ENCODE measurements at regions not wholly inside any gene's neighbourhood (a gene's known extent, or its start where the extent isn't known, plus 50 kb on each side); places are given as distances from the start of the nearest gene placed in this dataset.

GRCh38 chr11:24321229-24321628 is 175.6 kb upstream of the LUZP2 start:
- Histone ChIP-seq H3K9me1 (ENCODE audit: control insufficient read depth, extremely low read depth, insufficient read depth, low read length) (no peaks in the 10 kb centered on the region), H3K27ac (ENCODE audit: control insufficient read depth, insufficient read depth, low read length) (no peak overlapping the region), H3K36me3 (ENCODE audit: control insufficient read depth in 2 of 2, extremely low read depth in 1 of 2, insufficient read depth in 2 of 2, low read length in 2 of 2) (no peaks in the 10 kb centered on the region), H2AFZ (ENCODE audit: control insufficient read depth, low read length) (no peak overlapping the region), H3K27me3 (ENCODE audit: control insufficient read depth, extremely low read depth, insufficient read depth, low read length) (no peaks in the 10 kb centered on the region), H3K9ac (ENCODE audit: control insufficient read depth, extremely low read depth, insufficient read depth, low read length) (no peak overlapping the region), H3K79me2 (ENCODE audit: control insufficient read depth, insufficient read depth, low read length) (no peaks in the 10 kb centered on the region), H3K9me3 (ENCODE audit: control insufficient read depth, low read depth, low read length) (no peaks in the 10 kb centered on the region), H3K4me2 (ENCODE audit: control insufficient read depth, extremely low read depth, insufficient read depth, low read depth, low read length) (no peak overlapping the region), H3K4me1 (ENCODE audit: control insufficient read depth, extremely low read depth, insufficient read depth, low read length) (no peaks in the 10 kb centered on the region), H4K20me1 (ENCODE audit: control insufficient read depth, extremely low read depth, insufficient read depth, low read length) (no peaks in the 10 kb centered on the region), H3K4me3 (ENCODE audit: control insufficient read depth in 2 of 3, extremely low read depth in 1 of 3, insufficient read depth in 2 of 3, low read depth in 1 of 3, low read length in 3 of 3) (no peak overlapping the region)
- FAIRE-seq, result no peak
- no peak for DNase-seq (ENCODE audit: low read depth, low spot score)
- no peak for TF ChIP-seq CTCF (optimal IDR thresholded peaks at IDR 0.05 in 1 of 3, IDR thresholded peaks at IDR 0.05 in 1 of 3, conservative IDR thresholded peaks at IDR 0.05 in 1 of 3; ENCODE audit: extremely low read depth in 1 of 3, insufficient read depth in 2 of 3, low read length in 3 of 3)
- TF ChIP-seq EZH2 (IDR thresholded peaks at IDR 0.05; ENCODE audit: low read length), result no peak
- dilution Hi-C loops (cut with MboI; ENCODE audit: extremely low pct_ligation_motif_present, low sequenced_read_pairs), result no loop called here

GRCh38 chr11:24324211-24324610 is 172.6 kb upstream of the LUZP2 start:
- DNase-seq (ENCODE audit: low read depth, low spot score), result no peak
- Histone ChIP-seq H3K36me3 (ENCODE audit: control insufficient read depth in 2 of 2, extremely low read depth in 1 of 2, insufficient read depth in 2 of 2, low read length in 2 of 2) (no peaks in the 10 kb centered on the region), H3K4me1 (ENCODE audit: control insufficient read depth, extremely low read depth, insufficient read depth, low read length) (no peaks in the 10 kb centered on the region), H3K9me1 (ENCODE audit: control insufficient read depth, extremely low read depth, insufficient read depth, low read length) (no peaks in the 10 kb centered on the region), H3K4me2 (ENCODE audit: control insufficient read depth, extremely low read depth, insufficient read depth, low read depth, low read length) (no peak overlapping the region), H3K4me3 (ENCODE audit: control insufficient read depth in 2 of 3, extremely low read depth in 1 of 3, insufficient read depth in 2 of 3, low read depth in 1 of 3, low read length in 3 of 3) (no peak overlapping the region), H3K79me2 (ENCODE audit: control insufficient read depth, insufficient read depth, low read length) (no peaks in the 10 kb centered on the region), H4K20me1 (ENCODE audit: control insufficient read depth, extremely low read depth, insufficient read depth, low read length) (no peaks in the 10 kb centered on the region), H3K27ac (ENCODE audit: control insufficient read depth, insufficient read depth, low read length) (no peak overlapping the region), H2AFZ (ENCODE audit: control insufficient read depth, low read length) (no peak overlapping the region), H3K27me3 (ENCODE audit: control insufficient read depth, extremely low read depth, insufficient read depth, low read length) (no peaks in the 10 kb centered on the region), H3K9me3 (ENCODE audit: control insufficient read depth, low read depth, low read length) (no peaks in the 10 kb centered on the region), H3K9ac (ENCODE audit: control insufficient read depth, extremely low read depth, insufficient read depth, low read length) (no peak overlapping the region)
- dilution Hi-C loops (cut with MboI; ENCODE audit: extremely low pct_ligation_motif_present, low sequenced_read_pairs), result no loop called here
- no peak for FAIRE-seq
- TF ChIP-seq EZH2 (IDR thresholded peaks at IDR 0.05; ENCODE audit: low read length) (no peak), CTCF (optimal IDR thresholded peaks at IDR 0.05 in 1 of 3, IDR thresholded peaks at IDR 0.05 in 1 of 3, conservative IDR thresholded peaks at IDR 0.05 in 1 of 3; ENCODE audit: extremely low read depth in 1 of 3, insufficient read depth in 2 of 3, low read length in 3 of 3) (no peak)
